SK-N-SH treated with all-trans-retinoic acid at 6 μM for 48 hours (cell line): ENCODE measurements at regions not wholly inside any gene's neighbourhood (a gene's known extent, or its start where the extent isn't known, plus 50 kb on each side); places are given as distances from the start of the nearest gene placed in this dataset.

ENCODE experiments used
- ATAC-seq: fragments of 200-7000 bp; cut with Tn5 transposase; 3 replicates; pipeline ENCODE4 v1.9.1; 2020; ENCODE audit warnings: mild to moderate bottlenecking, moderate library complexity
- ARNTL ChIP-seq: fragments of 450-650 bp; formaldehyde crosslinking; IDR thresholded peaks from 2 replicates; pipeline ENCODE4 v1.5.0; 2020; ENCODE audit warnings: low read depth, mild to moderate bottlenecking, moderate library complexity, borderline replicate concordance
- BACH2 ChIP-seq: fragments of 250-450 bp; sonication (Bioruptor Pico); IDR thresholded peaks from 2 replicates; pipeline ENCODE4 v1.9.0; 2021; ENCODE audit warnings: mild to moderate bottlenecking, borderline replicate concordance
- CREB5 ChIP-seq: fragments of 250-450 bp; sonication (Bioruptor Pico); IDR thresholded peaks from 2 replicates; pipeline ENCODE4 v1.5.1; 2020; ENCODE audit warnings: low read depth, mild to moderate bottlenecking, moderate library complexity
- CSDC2 ChIP-seq: fragments of 250-450 bp; sonication (Bioruptor Pico); IDR thresholded peaks from 2 replicates; pipeline ENCODE4 v1.5.0; 2020; ENCODE audit warnings: mild to moderate bottlenecking, moderate library complexity
- GLIS3 ChIP-seq: fragments of 250-450 bp; sonication (Bioruptor Pico); IDR thresholded peaks from 2 replicates; pipeline ENCODE4 v1.5.0; 2020; ENCODE audit warnings: mild to moderate bottlenecking, moderate library complexity
- ISL1 ChIP-seq: fragments of 250-450 bp; sonication (Bioruptor Pico); IDR thresholded peaks from 2 replicates; pipeline ENCODE4 v2.1.2; 2022; ENCODE audit warnings: mild to moderate bottlenecking, moderate library complexity
- OSR1 ChIP-seq: fragments of 250-450 bp; sonication (Bioruptor Pico); IDR thresholded peaks from 2 replicates; pipeline ENCODE4 v1.8.0; 2022; ENCODE audit warnings: moderate library complexity, mild to moderate bottlenecking, inconsistent platforms
- RARB ChIP-seq: fragments of 250-450 bp; sonication (Bioruptor Pico); IDR thresholded peaks from 2 replicates; pipeline ENCODE4 v1.8.0; 2021; ENCODE audit warnings: mild to moderate bottlenecking, moderate library complexity
- SNAI2 ChIP-seq: fragments of 250-450 bp; sonication (Bioruptor Pico); IDR thresholded peaks from 2 replicates; pipeline ENCODE4 v1.5.0; 2020; ENCODE audit warnings: mild to moderate bottlenecking, moderate library complexity
- TCF4 ChIP-seq: fragments of 250-450 bp; sonication (Bioruptor Pico); IDR thresholded peaks from 2 replicates; pipeline ENCODE4 v1.8.0; 2021; ENCODE audit warnings: mild to moderate bottlenecking, moderate library complexity, borderline replicate concordance
- TOX ChIP-seq: fragments of 250-450 bp; sonication (Bioruptor Pico); IDR thresholded peaks from 2 replicates; pipeline ENCODE4 v1.8.0; 2021; ENCODE audit warnings: mild to moderate bottlenecking, moderate library complexity, borderline replicate concordance
- TSHZ2 ChIP-seq: fragments of 250-450 bp; sonication (Bioruptor Pico); IDR thresholded peaks from 2 replicates; pipeline ENCODE4 v1.5.0; 2020; ENCODE audit warnings: mild to moderate bottlenecking, moderate library complexity
- ZC3H10 ChIP-seq: fragments of 250-450 bp; sonication (Bioruptor Pico); IDR thresholded peaks from 2 replicates; pipeline ENCODE4 v1.5.1; 2021; ENCODE audit warnings: mild to moderate bottlenecking, moderate library complexity
- ZFP3 ChIP-seq: fragments of 250-450 bp; sonication (Bioruptor Pico); IDR thresholded peaks from 2 replicates; pipeline ENCODE4 v1.5.0; 2020; ENCODE audit warnings: mild to moderate bottlenecking, moderate library complexity
- ZFP30 ChIP-seq: fragments of 450-650 bp; formaldehyde crosslinking; IDR thresholded peaks from 2 replicates; pipeline ENCODE4 v1.5.0; 2022; ENCODE audit warnings: mild to moderate bottlenecking, moderate library complexity
- ZNF70 ChIP-seq: fragments of 450-650 bp; formaldehyde crosslinking; IDR thresholded peaks from 2 replicates; pipeline ENCODE4 v1.5.0; 2020; ENCODE audit warnings: mild to moderate bottlenecking, moderate library complexity
- ZNF8 ChIP-seq: fragments of 450-650 bp; formaldehyde crosslinking; IDR thresholded peaks from 2 replicates; pipeline ENCODE4 v1.5.0; 2020; ENCODE audit warnings: mild to moderate bottlenecking, moderate library complexity
- TF ChIP-seq, protein P1 (sequence below): fragments of 250-450 bp; sonication (Bioruptor Pico); IDR thresholded peaks from 2 replicates; pipeline ENCODE4 v1.8.0; 2020; ENCODE audit warnings: mild to moderate bottlenecking, moderate library complexity, borderline replicate concordance
- TF ChIP-seq, protein P2 (sequence below): fragments of 250-450 bp; sonication (Bioruptor Pico); IDR thresholded peaks from 2 replicates; pipeline ENCODE4 v1.5.1; 2021; ENCODE audit warnings: mild to moderate bottlenecking, moderate library complexity
- TF ChIP-seq, protein P3 (sequence below): fragments of 250-450 bp; sonication (Bioruptor Pico); IDR thresholded peaks from 2 replicates; pipeline ENCODE4 v1.8.0; 2021; ENCODE audit warnings: low read depth, mild to moderate bottlenecking, moderate library complexity, borderline replicate concordance

DNA sequence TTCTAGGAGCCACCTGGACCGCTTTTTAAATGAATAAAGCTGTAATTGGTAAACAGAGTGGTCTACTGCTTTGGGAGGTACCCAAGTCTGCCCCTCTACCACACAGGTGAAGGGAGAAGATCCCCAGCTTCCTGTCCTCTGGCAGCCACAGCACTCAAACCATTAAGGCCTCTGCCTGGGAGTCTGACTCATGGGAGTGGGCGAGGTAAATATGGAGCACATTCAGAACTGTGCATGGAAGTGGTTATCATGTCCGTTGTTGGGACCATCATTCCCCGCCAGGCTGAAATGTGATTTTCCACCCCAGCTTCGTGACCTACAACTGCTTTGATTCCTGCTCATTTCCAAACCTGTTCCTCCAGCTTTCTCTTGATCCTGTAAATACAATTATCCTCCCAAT is 59.5 kb upstream of the ALDH1B1 start:
- TF ChIP-seq SNAI2 (CRISPR knock-in tag) = no peak
- no peak for TF ChIP-seq ZFP3 (CRISPR knock-in tag)
- no peak for TF ChIP-seq ARNTL (CRISPR knock-in tag)
- TF ChIP-seq ZC3H10 = no peak
- TF ChIP-seq BACH2 (CRISPR knock-in tag) = no peak
- TF ChIP-seq, protein P1, sequence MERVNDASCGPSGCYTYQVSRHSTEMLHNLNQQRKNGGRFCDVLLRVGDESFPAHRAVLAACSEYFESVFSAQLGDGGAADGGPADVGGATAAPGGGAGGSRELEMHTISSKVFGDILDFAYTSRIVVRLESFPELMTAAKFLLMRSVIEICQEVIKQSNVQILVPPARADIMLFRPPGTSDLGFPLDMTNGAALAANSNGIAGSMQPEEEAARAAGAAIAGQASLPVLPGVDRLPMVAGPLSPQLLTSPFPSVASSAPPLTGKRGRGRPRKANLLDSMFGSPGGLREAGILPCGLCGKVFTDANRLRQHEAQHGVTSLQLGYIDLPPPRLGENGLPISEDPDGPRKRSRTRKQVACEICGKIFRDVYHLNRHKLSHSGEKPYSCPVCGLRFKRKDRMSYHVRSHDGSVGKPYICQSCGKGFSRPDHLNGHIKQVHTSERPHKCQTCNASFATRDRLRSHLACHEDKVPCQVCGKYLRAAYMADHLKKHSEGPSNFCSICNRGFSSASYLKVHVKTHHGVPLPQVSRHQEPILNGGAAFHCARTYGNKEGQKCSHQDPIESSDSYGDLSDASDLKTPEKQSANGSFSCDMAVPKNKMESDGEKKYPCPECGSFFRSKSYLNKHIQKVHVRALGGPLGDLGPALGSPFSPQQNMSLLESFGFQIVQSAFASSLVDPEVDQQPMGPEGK (CRISPR knock-in tag) = no peak
- ATAC-seq = no peak

DNA sequence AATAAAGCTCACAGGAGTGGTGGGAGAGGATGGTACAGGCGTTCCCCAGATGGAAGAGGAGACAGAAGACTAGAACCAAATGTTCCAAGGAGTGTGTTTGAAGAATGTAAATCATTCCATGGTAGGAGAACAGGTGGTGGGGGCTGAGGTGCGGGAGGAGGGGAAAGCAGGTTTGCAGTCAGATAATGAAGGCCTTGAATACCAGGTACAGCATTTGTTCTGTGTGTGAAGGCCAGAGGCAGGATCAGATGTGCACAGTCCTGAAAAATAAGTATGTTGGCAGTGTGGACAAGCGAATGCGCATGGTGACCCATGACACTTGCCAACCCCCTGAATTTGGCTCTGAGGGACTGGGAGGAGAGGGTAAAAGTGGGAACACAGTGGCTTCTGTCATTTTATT is 59.9 kb upstream of the ALDH1B1 start:
- TF ChIP-seq, protein P2, sequence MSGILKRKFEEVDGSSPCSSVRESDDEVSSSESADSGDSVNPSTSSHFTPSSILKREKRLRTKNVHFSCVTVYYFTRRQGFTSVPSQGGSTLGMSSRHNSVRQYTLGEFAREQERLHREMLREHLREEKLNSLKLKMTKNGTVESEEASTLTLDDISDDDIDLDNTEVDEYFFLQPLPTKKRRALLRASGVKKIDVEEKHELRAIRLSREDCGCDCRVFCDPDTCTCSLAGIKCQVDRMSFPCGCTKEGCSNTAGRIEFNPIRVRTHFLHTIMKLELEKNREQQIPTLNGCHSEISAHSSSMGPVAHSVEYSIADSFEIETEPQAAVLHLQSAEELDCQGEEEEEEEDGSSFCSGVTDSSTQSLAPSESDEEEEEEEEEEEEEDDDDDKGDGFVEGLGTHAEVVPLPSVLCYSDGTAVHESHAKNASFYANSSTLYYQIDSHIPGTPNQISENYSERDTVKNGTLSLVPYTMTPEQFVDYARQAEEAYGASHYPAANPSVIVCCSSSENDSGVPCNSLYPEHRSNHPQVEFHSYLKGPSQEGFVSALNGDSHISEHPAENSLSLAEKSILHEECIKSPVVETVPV (CRISPR knock-in tag) = no peak
- TF ChIP-seq, protein P3, sequence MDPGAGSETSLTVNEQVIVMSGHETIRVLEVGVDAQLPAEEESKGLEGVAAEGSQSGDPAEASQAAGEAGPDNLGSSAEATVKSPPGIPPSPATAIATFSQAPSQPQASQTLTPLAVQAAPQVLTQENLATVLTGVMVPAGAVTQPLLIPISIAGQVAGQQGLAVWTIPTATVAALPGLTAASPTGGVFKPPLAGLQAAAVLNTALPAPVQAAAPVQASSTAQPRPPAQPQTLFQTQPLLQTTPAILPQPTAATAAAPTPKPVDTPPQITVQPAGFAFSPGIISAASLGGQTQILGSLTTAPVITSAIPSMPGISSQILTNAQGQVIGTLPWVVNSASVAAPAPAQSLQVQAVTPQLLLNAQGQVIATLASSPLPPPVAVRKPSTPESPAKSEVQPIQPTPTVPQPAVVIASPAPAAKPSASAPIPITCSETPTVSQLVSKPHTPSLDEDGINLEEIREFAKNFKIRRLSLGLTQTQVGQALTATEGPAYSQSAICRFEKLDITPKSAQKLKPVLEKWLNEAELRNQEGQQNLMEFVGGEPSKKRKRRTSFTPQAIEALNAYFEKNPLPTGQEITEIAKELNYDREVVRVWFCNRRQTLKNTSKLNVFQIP (CRISPR knock-in tag) = no peak
- TF ChIP-seq GLIS3 (CRISPR knock-in tag) (no peak), ZFP30 (CRISPR knock-in tag) (no peak), BACH2 (CRISPR knock-in tag) (no peak), ZC3H10 (no peak), CSDC2 (CRISPR knock-in tag) (no peak), ZFP3 (CRISPR knock-in tag) (no peak), RARB (CRISPR knock-in tag) (no peak), ARNTL (CRISPR knock-in tag) (no peak), TSHZ2 (CRISPR knock-in tag) (no peak), CREB5 (CRISPR knock-in tag) (no peak), ZNF8 (no peak), ISL1 (no peak), ZNF70 (CRISPR knock-in tag) (no peak), OSR1 (CRISPR knock-in tag) (no peak)
- ATAC-seq = no peak

- no peak for ATAC-seq
- TF ChIP-seq RARB (CRISPR knock-in tag) (no peak), TCF4 (CRISPR knock-in tag) (no peak), ISL1 (no peak), TSHZ2 (CRISPR knock-in tag) (no peak), BACH2 (CRISPR knock-in tag) (no peak), TOX (CRISPR knock-in tag) (no peak), ZFP30 (CRISPR knock-in tag) (no peak)
- TF ChIP-seq, protein P1 (CRISPR knock-in tag) = no peak
- TF ChIP-seq, protein P3 (CRISPR knock-in tag) = no peak
Measured at GRCh38 chr9:38331141-38331540, 61.4 kb upstream of the ALDH1B1 start.
